ENCODE measurements at regions not wholly inside any gene's neighbourhood (a gene's known extent, or its start where the extent isn't known, plus 50 kb on each side); places are given as distances from the start of the nearest gene placed in this dataset.

GRCh38 chr5:5044247-5044840, 95.8 kb upstream of the ADAMTS16 start:
- no peaks in the 10 kb centered on the region for H3K9me3 Mint-ChIP-seq
- no peaks in the 10 kb centered on the region for H3K36me3 ChIP-seq (ENCODE audit: insufficient read depth)
- H3K4me3 ChIP-seq = no peak overlapping the region
- ATAC-seq (no peak), DNase-seq (ENCODE audit: low spot score) (no peak)
- H3K27me3 Mint-ChIP-seq (ENCODE audit: insufficient read depth, low read depth, poor library complexity) = no peaks in the 10 kb centered on the region
- no peak overlapping the region for H3K4me3 Mint-ChIP-seq
- no peaks in the 10 kb centered on the region for H3K4me1 ChIP-seq (ENCODE audit: insufficient read depth)
- H3K27ac ChIP-seq (ENCODE audit: low read depth) = no peak overlapping the region
- H3K27me3 ChIP-seq (ENCODE audit: insufficient read depth) = no peaks in the 10 kb centered on the region
- H3F3A ChIP-seq (replicated peaks; ENCODE audit: low read depth) = no peaks in the 10 kb centered on the region
- H4K20me1 ChIP-seq (replicated peaks; ENCODE audit: insufficient read depth) = no peaks in the 10 kb centered on the region
- TF ChIP-seq NANOG (IDR thresholded peaks at IDR 0.05; ENCODE audit: borderline replicate concordance) = no peak
- no peak for TF ChIP-seq CREB1 (CRISPR knock-in tag; IDR thresholded peaks at IDR 0.05; ENCODE audit: low read depth)
- no peak for TF ChIP-seq EZH2phosphoT487 (IDR thresholded peaks at IDR 0.05; ENCODE audit: unreplicated experiment)
- TF ChIP-seq POLR2AphosphoS5 (IDR thresholded peaks at IDR 0.05; ENCODE audit: low read depth) = no peak
- no peak for TF ChIP-seq JUNB (IDR thresholded peaks at IDR 0.05; ENCODE audit: unreplicated experiment)
- no peak for TF ChIP-seq ZNF331 (CRISPR knock-in tag; IDR thresholded peaks at IDR 0.05; ENCODE audit: low read depth)
- TF ChIP-seq ETS1 (IDR thresholded peaks at IDR 0.05) = no peak
- TF ChIP-seq ZNF114 (CRISPR knock-in tag; IDR thresholded peaks at IDR 0.05) = no peak
- TF ChIP-seq STAT1 (IDR thresholded peaks at IDR 0.05; ENCODE audit: unreplicated experiment) = no peak
- TF ChIP-seq CTCF (conservative IDR thresholded peaks at IDR 0.05; ENCODE audit: low read depth in 2 of 2) = no peak
- H3K4me1 Mint-ChIP-seq = no peaks in the 10 kb centered on the region
- H3K4me2 ChIP-seq = no peak overlapping the region
- H3K9me2 ChIP-seq (ENCODE audit: insufficient read depth) = peaks cover 9% of the 10 kb centered on the region; the same call in 1 of the 2 replicates
- H2AFZ ChIP-seq = no peak overlapping the region
- no peaks in the 10 kb centered on the region for H3K79me2 ChIP-seq (replicated peaks; ENCODE audit: insufficient read depth)
- H3K36me3 Mint-ChIP-seq (ENCODE audit: low read depth) = no peaks in the 10 kb centered on the region
- H3K27ac Mint-ChIP-seq = no peak overlapping the region

GRCh38 chr5:5046680-5047502, 93.2 kb upstream of the ADAMTS16 start:
- H3K9me2 ChIP-seq (ENCODE audit: insufficient read depth) = peaks cover 7% of the 10 kb centered on the region; the same call in 1 of the 2 replicates
- H3K36me3 ChIP-seq (ENCODE audit: insufficient read depth) = no peaks in the 10 kb centered on the region
- no peaks in the 10 kb centered on the region for H3F3A ChIP-seq (replicated peaks; ENCODE audit: low read depth)
- no peaks in the 10 kb centered on the region for H3K36me3 Mint-ChIP-seq (ENCODE audit: low read depth)
- no peaks in the 10 kb centered on the region for H3K27me3 Mint-ChIP-seq (ENCODE audit: insufficient read depth, low read depth, poor library complexity)
- no peaks in the 10 kb centered on the region for H3K4me1 ChIP-seq (ENCODE audit: insufficient read depth)
- DNase-seq (ENCODE audit: low spot score) (no peak), ATAC-seq (no peak)
- H3K79me2 ChIP-seq (replicated peaks; ENCODE audit: insufficient read depth) = no peaks in the 10 kb centered on the region
- no peaks in the 10 kb centered on the region for H3K9me3 Mint-ChIP-seq
- TF ChIP-seq POLR2AphosphoS5 (IDR thresholded peaks at IDR 0.05; ENCODE audit: low read depth) = no peak
- TF ChIP-seq REST (IDR thresholded peaks at IDR 0.05; ENCODE audit: unreplicated experiment) = no peak
- no peaks in the 10 kb centered on the region for H3K27me3 ChIP-seq (ENCODE audit: insufficient read depth)
- no peak overlapping the region for H3K4me3 ChIP-seq
- no peak overlapping the region for H3K27ac ChIP-seq (ENCODE audit: low read depth)
- no peak overlapping the region for H3K4me2 ChIP-seq
- no peak overlapping the region for H3K4me3 Mint-ChIP-seq
- H4K20me1 ChIP-seq (replicated peaks; ENCODE audit: insufficient read depth) = no peaks in the 10 kb centered on the region
- no peak overlapping the region for H3K27ac Mint-ChIP-seq
- no peak overlapping the region for H2AFZ ChIP-seq
- H3K4me1 Mint-ChIP-seq = no peaks in the 10 kb centered on the region

Data from GM23338 (cell line).